ENCODE measurements at regions not wholly inside any gene's neighbourhood (a gene's known extent, or its start where the extent isn't known, plus 50 kb on each side); places are given as distances from the start of the nearest gene placed in this dataset.

DNA sequence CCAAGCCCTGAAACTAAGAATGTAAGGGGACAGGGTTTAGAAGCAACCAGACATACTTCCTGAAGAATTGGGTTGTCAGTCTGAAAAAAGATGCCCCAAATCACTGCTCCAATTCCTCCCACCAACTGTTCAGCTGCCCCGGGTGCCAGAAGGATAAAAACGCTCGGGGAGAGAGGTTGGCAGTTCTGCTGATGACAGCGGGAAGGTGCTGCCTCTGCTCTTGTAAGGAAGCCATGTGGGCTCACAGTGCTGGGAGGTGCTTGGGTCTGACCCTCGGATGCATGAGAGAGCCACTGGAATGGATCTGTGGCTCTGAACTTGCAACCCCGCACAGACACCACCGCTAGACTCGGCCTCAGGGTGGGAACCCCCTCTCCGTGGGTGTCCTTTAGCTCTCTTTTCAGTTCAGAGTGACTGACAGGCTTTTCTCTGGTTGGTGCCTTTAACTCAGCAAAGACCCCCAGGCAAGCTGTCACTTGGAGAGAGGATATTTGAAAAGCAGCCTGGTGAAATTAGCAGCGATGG, 364.8 kb upstream of the RBFOX1 start:
- TF ChIP-seq YY1 (IDR thresholded peaks at IDR 0.05; ENCODE audit: insufficient read depth, insufficient read length), result no peak
- TF ChIP-seq ZNF274 (IDR thresholded peaks at IDR 0.05; ENCODE audit: low read depth, low read length), result no peak
